C4-2B (cell line): ENCODE measurements at regions not wholly inside any gene's neighbourhood (a gene's known extent, or its start where the extent isn't known, plus 50 kb on each side); places are given as distances from the start of the nearest gene placed in this dataset.
A peak's percentile ranks its signal among the peaks of the same experiment; 100 is the strongest.
"Not testable (repeated sequence)": the region's sequence is repeated elsewhere in the genome, so short reads cannot be mapped to it uniquely, and the experiment has no call there.

ENCODE experiments used
- H3K27ac ChIP-seq: fragments of 450-650 bp; 2 replicates; pipeline ENCODE4 v1.5.1; 2017
- ZFX ChIP-seq: fragments of 450-650 bp; IDR thresholded peaks from 2 replicates; pipeline ENCODE4 v1.6.1; 2017
- TF ChIP-seq, protein P1 (sequence below): fragments of 450-650 bp; conservative IDR thresholded peaks from 2 replicates; pipeline ENCODE4 v1.5.1; 2017; ENCODE audit warnings: mild to moderate bottlenecking

DNA sequence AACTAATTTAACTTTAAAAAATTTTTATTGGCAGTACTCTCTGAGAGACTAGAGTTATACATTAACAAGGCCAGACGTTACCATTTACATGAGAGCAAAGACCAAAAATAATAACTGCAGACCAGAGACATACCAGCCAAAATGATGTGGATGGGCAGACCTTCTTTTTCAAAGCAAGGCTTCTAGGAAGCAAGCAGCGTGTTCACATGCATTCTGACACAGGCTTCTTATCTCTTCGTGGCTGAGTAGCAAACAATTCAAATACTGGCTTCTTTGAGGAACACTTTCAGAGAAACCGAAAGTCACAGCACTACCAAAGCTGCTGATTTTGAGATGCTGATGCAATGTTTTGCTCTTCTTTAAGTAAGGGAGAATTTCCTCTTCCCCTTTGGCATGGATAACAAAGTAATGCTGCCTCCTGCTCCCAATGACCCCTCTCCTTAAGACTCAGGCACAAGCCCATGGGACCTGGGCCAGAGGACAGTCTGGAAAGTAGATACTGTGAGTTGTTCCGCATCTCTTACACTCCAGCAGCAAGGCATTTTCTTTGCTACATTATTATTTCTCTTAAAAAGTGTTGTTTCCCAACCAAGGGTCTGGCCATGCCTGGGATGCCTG is 181.9 kb downstream of the MREG start:
- peak overlapping the region; percentile 53; the same call in 1 of the 2 replicates for H3K27ac ChIP-seq
- TF ChIP-seq, protein P1, sequence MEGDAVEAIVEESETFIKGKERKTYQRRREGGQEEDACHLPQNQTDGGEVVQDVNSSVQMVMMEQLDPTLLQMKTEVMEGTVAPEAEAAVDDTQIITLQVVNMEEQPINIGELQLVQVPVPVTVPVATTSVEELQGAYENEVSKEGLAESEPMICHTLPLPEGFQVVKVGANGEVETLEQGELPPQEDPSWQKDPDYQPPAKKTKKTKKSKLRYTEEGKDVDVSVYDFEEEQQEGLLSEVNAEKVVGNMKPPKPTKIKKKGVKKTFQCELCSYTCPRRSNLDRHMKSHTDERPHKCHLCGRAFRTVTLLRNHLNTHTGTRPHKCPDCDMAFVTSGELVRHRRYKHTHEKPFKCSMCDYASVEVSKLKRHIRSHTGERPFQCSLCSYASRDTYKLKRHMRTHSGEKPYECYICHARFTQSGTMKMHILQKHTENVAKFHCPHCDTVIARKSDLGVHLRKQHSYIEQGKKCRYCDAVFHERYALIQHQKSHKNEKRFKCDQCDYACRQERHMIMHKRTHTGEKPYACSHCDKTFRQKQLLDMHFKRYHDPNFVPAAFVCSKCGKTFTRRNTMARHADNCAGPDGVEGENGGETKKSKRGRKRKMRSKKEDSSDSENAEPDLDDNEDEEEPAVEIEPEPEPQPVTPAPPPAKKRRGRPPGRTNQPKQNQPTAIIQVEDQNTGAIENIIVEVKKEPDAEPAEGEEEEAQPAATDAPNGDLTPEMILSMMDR: no peak
- TF ChIP-seq ZFX: no peak

DNA sequence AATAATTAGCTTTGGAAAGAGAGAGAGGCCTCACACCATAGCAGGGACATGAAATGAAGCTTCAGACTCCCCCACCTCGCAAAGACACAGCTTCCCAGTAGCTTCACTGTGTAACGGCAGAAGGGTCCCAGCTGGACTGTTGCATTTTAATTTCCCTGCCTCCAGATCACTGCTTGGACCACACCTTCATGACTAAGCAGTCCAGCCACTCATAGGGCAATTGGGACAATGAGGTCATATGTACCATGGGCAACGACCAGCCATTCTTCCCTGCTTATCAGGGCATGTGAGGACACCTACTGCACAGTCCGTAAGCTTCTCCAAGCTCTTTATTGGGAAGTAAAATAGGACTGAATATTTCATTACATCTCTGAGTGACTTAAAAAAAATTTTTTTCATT is 183.0 kb downstream of the MREG start:
- H3K27ac ChIP-seq: no peak overlapping the region
- TF ChIP-seq ZFX: no peak
- TF ChIP-seq, protein P1: no peak

- TF ChIP-seq, protein P1: no peak
- TF ChIP-seq ZFX: no peak
- peak overlapping the region; percentile 35 for H3K27ac ChIP-seq
These were observed 184.1 kb downstream of the MREG start for GRCh38 chr2:215829261-215829660.

GRCh38 chr2:215828528-215829184 is 184.7 kb downstream of the MREG start:
- peak overlapping the region; percentile 35; the same call in 1 of the 2 replicates for H3K27ac ChIP-seq

GRCh38 chr2:215826838-215827441 is 186.4 kb downstream of the MREG start:
- TF ChIP-seq, protein P1: no peak
- no peak for TF ChIP-seq ZFX
- H3K27ac ChIP-seq: no peak overlapping the region

More at GRCh38 chr2:215828528-215829184, 184.7 kb downstream of the MREG start:
- TF ChIP-seq, protein P1: peak; percentile 67
- TF ChIP-seq ZFX: no peak

GRCh38 chr2:215826376-215826775 is 187.0 kb downstream of the MREG start:
- TF ChIP-seq ZFX: no peak
- TF ChIP-seq, protein P1: no peak
- H3K27ac ChIP-seq: no peak overlapping the region

GRCh38 chr2:215825707-215826106 is 187.6 kb downstream of the MREG start:
- H3K27ac ChIP-seq: no peak overlapping the region
- TF ChIP-seq, protein P1: no peak
- TF ChIP-seq ZFX: no peak

DNA sequence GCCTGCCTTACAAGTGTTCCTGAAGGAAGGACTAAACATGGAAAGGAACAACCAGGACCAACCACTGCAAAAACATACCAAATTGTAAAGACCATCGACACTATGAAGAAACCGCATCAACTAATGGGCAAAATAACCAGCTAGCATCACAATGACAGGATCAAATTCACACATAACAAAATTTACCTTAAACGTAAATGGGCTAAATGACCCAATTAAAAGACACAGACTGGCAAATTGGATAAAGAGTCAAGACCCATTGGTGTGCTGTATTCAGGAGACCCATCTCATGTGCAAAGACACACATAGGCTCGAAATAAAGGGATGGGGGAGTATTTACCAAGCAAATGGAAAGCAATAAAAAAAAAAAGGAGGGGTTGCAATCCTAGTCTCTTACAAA is 192.1 kb downstream of the MREG start:
- H3K27ac ChIP-seq: not testable (repeated sequence)

DNA sequence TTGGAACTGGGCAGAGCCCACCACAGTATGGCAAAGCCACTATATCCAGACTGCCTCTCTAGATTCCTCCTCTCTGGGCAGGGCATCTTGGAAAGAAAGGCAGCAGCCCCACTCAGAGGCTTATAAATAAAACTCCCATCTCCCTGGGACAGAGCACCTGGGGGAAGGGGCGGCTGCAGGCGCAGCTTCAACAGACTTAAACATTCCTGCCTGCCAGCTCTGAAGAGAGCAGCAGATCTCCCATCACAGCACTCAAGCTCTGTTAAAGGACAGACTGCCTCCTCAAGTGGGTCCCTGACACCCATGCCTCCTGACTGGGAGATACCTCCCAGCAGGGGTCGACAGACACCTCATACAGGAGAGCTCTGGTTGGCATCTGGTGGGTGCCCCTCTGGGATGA is 193.6 kb downstream of the MREG start:
- not testable (repeated sequence) for H3K27ac ChIP-seq
